ENCODE measurements at regions not wholly inside any gene's neighbourhood (a gene's known extent, or its start where the extent isn't known, plus 50 kb on each side); places are given as distances from the start of the nearest gene placed in this dataset.

DNA sequence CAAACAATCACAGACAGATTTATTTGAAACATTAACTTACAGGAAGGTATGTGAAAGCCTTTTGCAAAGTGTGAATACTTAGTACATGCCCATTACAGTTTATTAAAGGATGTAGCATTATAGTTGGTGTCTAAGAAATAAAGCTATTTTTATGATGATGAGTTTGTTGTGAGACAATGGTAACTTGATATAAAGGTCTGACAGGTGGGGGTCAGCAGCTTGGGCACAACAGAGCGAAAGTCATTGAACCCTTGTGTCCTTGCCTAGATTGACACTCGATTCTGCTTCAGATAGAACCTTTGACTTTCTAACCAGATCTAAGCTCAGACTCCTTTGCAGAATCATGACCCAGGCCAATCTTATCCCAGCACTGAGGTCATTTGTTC lies 777.9 kb downstream of the NTRK3 start:
- H3K9me1 ChIP-seq (ENCODE audit: insufficient read depth, low read length), result no peaks in the 10 kb centered on the region
- H4K8ac ChIP-seq (ENCODE audit: low read depth in 2 of 2, low read length in 2 of 2), result no peak overlapping the region
- H3K4me3 ChIP-seq (ENCODE audit: insufficient read depth, low read depth, low read length), result no peak overlapping the region
- no peak for DNase-seq
- peaks cover 4% of the 10 kb centered on the region; the same call in 1 of the 2 replicates for H3K9me3 ChIP-seq (ENCODE audit: control insufficient read depth, insufficient read depth, low read length)
- H3K4me1 ChIP-seq (ENCODE audit: control insufficient read depth, insufficient read depth, low read length), result no peaks in the 10 kb centered on the region
- H3K79me1 ChIP-seq (ENCODE audit: low read depth in 1 of 2, low read length in 2 of 2), result no peaks in the 10 kb centered on the region
- H3K27me3 ChIP-seq (ENCODE audit: control insufficient read depth, insufficient read depth, low read length), result no peaks in the 10 kb centered on the region
- H4K20me1 ChIP-seq (ENCODE audit: insufficient read depth, low read length), result no peaks in the 10 kb centered on the region
- no peak overlapping the region for H3K56ac ChIP-seq (ENCODE audit: extremely low read depth, insufficient read depth, low read length)
- no peak overlapping the region for H3K14ac ChIP-seq (replicated peaks; ENCODE audit: low read depth, low read length)
- no peak overlapping the region for H3K18ac ChIP-seq (ENCODE audit: low read depth, low read length)
- no peaks in the 10 kb centered on the region for H3K36me3 ChIP-seq (ENCODE audit: control insufficient read depth, insufficient read depth, low read length)
- no peak overlapping the region for H3K27ac ChIP-seq (ENCODE audit: insufficient read depth, low read length)
- H2AFZ ChIP-seq (replicated peaks; ENCODE audit: low read length, poor library complexity), result no peak overlapping the region
- H3K23ac ChIP-seq (ENCODE audit: low read depth, low read length), result no peak overlapping the region
- in situ Hi-C loops (cut with MboI; ENCODE audit: low sequenced_read_pairs), result no loop called here
- H3K9ac ChIP-seq (ENCODE audit: low read depth, low read length), result no peak overlapping the region
- no peak overlapping the region for H4K5ac ChIP-seq (ENCODE audit: low read depth, low read length)
- no peak overlapping the region for H2AK5ac ChIP-seq (ENCODE audit: low read depth, low read length)
- no peak overlapping the region for H3K4me2 ChIP-seq (ENCODE audit: low read depth, low read length)
- H2AK9ac ChIP-seq (replicated peaks; ENCODE audit: low read depth, low read length, poor library complexity), result no peak overlapping the region
- ChIA-PET POLR2A (ENCODE audit: unreplicated experiment) (no interaction called here), CTCF (interaction anchor here (0.5 kb wide), 1 partner anchor 8 kb away, joined by 3 read pairs; no protein-coding TSS in a partner anchor)
- dilution Hi-C loops (cut with HindIII; ENCODE audit: low sequenced_read_pairs, unreplicated experiment), result no loop called here
- no TSS peak for BruUV-seq (replicated peaks)
- no peak overlapping the region for H2BK5ac ChIP-seq (ENCODE audit: low read depth, low read length, poor library complexity, severe bottlenecking)
- ATAC-seq (ENCODE audit: low read depth), result no peak
- no peak overlapping the region for H4K91ac ChIP-seq (ENCODE audit: insufficient read depth, low read depth, low read length)
- no peak overlapping the region for H2BK15ac ChIP-seq (ENCODE audit: low read depth, low read length)
- H2BK20ac ChIP-seq (ENCODE audit: low read depth, low read length), result no peak overlapping the region
- no peak overlapping the region for H3K4ac ChIP-seq (ENCODE audit: low read depth, low read length)
- 42% methylated on average over 2 of the region's 2 CpGs; no CpG with 5 or more reads in 1 of the 2 experiments for WGBS, 2 experiments (ENCODE audit: extremely low coverage in 2 of 2, insufficient read length in 1 of 2)
- TF ChIP-seq MXI1 (IDR thresholded peaks at IDR 0.05; ENCODE audit: borderline replicate concordance, low read depth, low read length) (no peak), NFE2L2 (IDR thresholded peaks at IDR 0.05; ENCODE audit: low read depth, low read length) (no peak), RFX5 (IDR thresholded peaks at IDR 0.05; ENCODE audit: low read depth, low read length) (no peak)
- intact Hi-C loops (cut with micrococcal nuclease), result no loop called here
- no peak overlapping the region for H2BK120ac ChIP-seq (ENCODE audit: low read depth, low read length)
